ENCODE measurements at regions not wholly inside any gene's neighbourhood (a gene's known extent, or its start where the extent isn't known, plus 50 kb on each side); places are given as distances from the start of the nearest gene placed in this dataset.

DNA sequence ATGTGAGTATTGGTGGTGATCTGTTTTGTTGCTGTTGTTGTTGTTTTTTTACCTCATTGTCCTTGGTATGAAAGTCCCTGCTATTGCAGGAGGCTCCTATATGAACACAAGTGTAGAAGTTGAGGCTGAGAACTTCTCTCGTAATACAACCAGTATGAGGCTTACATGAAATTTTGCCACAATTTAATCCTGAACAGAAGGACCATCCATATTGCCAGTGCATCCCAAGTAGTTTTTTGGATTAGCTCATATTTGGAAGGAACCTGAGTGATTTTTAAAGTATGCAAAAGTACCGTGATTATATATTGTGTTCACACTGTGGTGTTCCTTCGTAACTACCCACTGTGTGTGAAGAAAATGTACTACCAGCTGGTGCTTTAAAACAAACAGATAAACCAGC, 2095.5 kb upstream of the WWC1 start:
- Histone ChIP-seq H3K9ac (ENCODE audit: control insufficient read depth, extremely low read depth, insufficient read depth, low read length) (no peak overlapping the region), H3K27ac (ENCODE audit: control insufficient read depth, insufficient read depth, low read length) (no peak overlapping the region), H3K9me1 (ENCODE audit: control insufficient read depth, extremely low read depth, insufficient read depth, low read length) (no peaks in the 10 kb centered on the region), H3K4me3 (ENCODE audit: control insufficient read depth in 2 of 3, extremely low read depth in 1 of 3, insufficient read depth in 2 of 3, low read depth in 1 of 3, low read length in 3 of 3) (no peak overlapping the region), H3K4me1 (ENCODE audit: control insufficient read depth, extremely low read depth, insufficient read depth, low read length) (no peaks in the 10 kb centered on the region), H3K9me3 (ENCODE audit: control insufficient read depth, low read depth, low read length) (no peaks in the 10 kb centered on the region), H3K27me3 (ENCODE audit: control insufficient read depth, extremely low read depth, insufficient read depth, low read length) (no peaks in the 10 kb centered on the region), H3K4me2 (ENCODE audit: control insufficient read depth, extremely low read depth, insufficient read depth, low read depth, low read length) (no peak overlapping the region), H4K20me1 (ENCODE audit: control insufficient read depth, extremely low read depth, insufficient read depth, low read length) (no peaks in the 10 kb centered on the region), H3K79me2 (ENCODE audit: control insufficient read depth, insufficient read depth, low read length) (no peaks in the 10 kb centered on the region), H2AFZ (ENCODE audit: control insufficient read depth, low read length) (no peak overlapping the region), H3K36me3 (ENCODE audit: control insufficient read depth in 2 of 2, extremely low read depth in 1 of 2, insufficient read depth in 2 of 2, low read length in 2 of 2) (no peaks in the 10 kb centered on the region)
- no peak for DNase-seq (ENCODE audit: low read depth, low spot score)
- no peak for TF ChIP-seq EZH2 (IDR thresholded peaks at IDR 0.05; ENCODE audit: low read length)
- TF ChIP-seq, protein P1, sequence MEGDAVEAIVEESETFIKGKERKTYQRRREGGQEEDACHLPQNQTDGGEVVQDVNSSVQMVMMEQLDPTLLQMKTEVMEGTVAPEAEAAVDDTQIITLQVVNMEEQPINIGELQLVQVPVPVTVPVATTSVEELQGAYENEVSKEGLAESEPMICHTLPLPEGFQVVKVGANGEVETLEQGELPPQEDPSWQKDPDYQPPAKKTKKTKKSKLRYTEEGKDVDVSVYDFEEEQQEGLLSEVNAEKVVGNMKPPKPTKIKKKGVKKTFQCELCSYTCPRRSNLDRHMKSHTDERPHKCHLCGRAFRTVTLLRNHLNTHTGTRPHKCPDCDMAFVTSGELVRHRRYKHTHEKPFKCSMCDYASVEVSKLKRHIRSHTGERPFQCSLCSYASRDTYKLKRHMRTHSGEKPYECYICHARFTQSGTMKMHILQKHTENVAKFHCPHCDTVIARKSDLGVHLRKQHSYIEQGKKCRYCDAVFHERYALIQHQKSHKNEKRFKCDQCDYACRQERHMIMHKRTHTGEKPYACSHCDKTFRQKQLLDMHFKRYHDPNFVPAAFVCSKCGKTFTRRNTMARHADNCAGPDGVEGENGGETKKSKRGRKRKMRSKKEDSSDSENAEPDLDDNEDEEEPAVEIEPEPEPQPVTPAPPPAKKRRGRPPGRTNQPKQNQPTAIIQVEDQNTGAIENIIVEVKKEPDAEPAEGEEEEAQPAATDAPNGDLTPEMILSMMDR (optimal IDR thresholded peaks at IDR 0.05 in 1 of 3, IDR thresholded peaks at IDR 0.05 in 1 of 3, conservative IDR thresholded peaks at IDR 0.05 in 1 of 3; ENCODE audit: extremely low read depth in 1 of 3, insufficient read depth in 2 of 3, low read length in 3 of 3), result no peak
- dilution Hi-C loops (cut with MboI; ENCODE audit: extremely low pct_ligation_motif_present, low sequenced_read_pairs), result no loop called here
- no peak for FAIRE-seq

- dilution Hi-C loops (cut with MboI; ENCODE audit: extremely low pct_ligation_motif_present, low sequenced_read_pairs), result no loop called here
- H3K4me1 ChIP-seq (ENCODE audit: control insufficient read depth, extremely low read depth, insufficient read depth, low read length), result no peaks in the 10 kb centered on the region
- H3K36me3 ChIP-seq (ENCODE audit: control insufficient read depth in 2 of 2, extremely low read depth in 1 of 2, insufficient read depth in 2 of 2, low read length in 2 of 2), result no peaks in the 10 kb centered on the region
- no peak overlapping the region for H3K9ac ChIP-seq (ENCODE audit: control insufficient read depth, extremely low read depth, insufficient read depth, low read length)
- H3K4me2 ChIP-seq (ENCODE audit: control insufficient read depth, extremely low read depth, insufficient read depth, low read depth, low read length), result no peak overlapping the region
- DNase-seq (ENCODE audit: low read depth, low spot score) (no peak), FAIRE-seq (no peak)
- no peak for TF ChIP-seq EZH2 (IDR thresholded peaks at IDR 0.05; ENCODE audit: low read length)
- TF ChIP-seq, protein P1 (optimal IDR thresholded peaks at IDR 0.05 in 1 of 3, IDR thresholded peaks at IDR 0.05 in 1 of 3, conservative IDR thresholded peaks at IDR 0.05 in 1 of 3; ENCODE audit: extremely low read depth in 1 of 3, insufficient read depth in 2 of 3, low read length in 3 of 3), result no peak
- no peaks in the 10 kb centered on the region for H3K9me1 ChIP-seq (ENCODE audit: control insufficient read depth, extremely low read depth, insufficient read depth, low read length)
- no peaks in the 10 kb centered on the region for H3K79me2 ChIP-seq (ENCODE audit: control insufficient read depth, insufficient read depth, low read length)
- H3K9me3 ChIP-seq (ENCODE audit: control insufficient read depth, low read depth, low read length), result peaks cover 2% of the 10 kb centered on the region
- no peak overlapping the region for H3K27ac ChIP-seq (ENCODE audit: control insufficient read depth, insufficient read depth, low read length)
- H3K4me3 ChIP-seq (ENCODE audit: control insufficient read depth in 2 of 3, extremely low read depth in 1 of 3, insufficient read depth in 2 of 3, low read depth in 1 of 3, low read length in 3 of 3), result no peak overlapping the region
- H2AFZ ChIP-seq (ENCODE audit: control insufficient read depth, low read length), result no peak overlapping the region
- H4K20me1 ChIP-seq (ENCODE audit: control insufficient read depth, extremely low read depth, insufficient read depth, low read length), result no peaks in the 10 kb centered on the region
- H3K27me3 ChIP-seq (ENCODE audit: control insufficient read depth, extremely low read depth, insufficient read depth, low read length), result no peaks in the 10 kb centered on the region
These were observed 2090.9 kb upstream of the WWC1 start for GRCh38 chr5:166200532-166200931.

Measured in keratinocyte (primary cell).